Mucosa of stomach (tissue), 1 donor: ENCODE measurements at regions not wholly inside any gene's neighbourhood (a gene's known extent, or its start where the extent isn't known, plus 50 kb on each side); places are given as distances from the start of the nearest gene placed in this dataset.

Experiments
- H3K27me3 ChIP-seq: one replicate; pipeline ENCODE4 v1.7.0; 2013; ENCODE audit warnings: mild to moderate bottlenecking, low read length; ENCODE audit not compliant: control insufficient read depth, insufficient read depth
- H3K36me3 ChIP-seq: one replicate; pipeline ENCODE4 v1.7.0; 2013; ENCODE audit warnings: low read length; ENCODE audit not compliant: control insufficient read depth, insufficient read depth
- H3K4me1 ChIP-seq: one replicate; pipeline ENCODE4 v1.7.0; 2013; ENCODE audit warnings: mild to moderate bottlenecking, low read length; ENCODE audit not compliant: control insufficient read depth, insufficient read depth
- H3K4me3 ChIP-seq: one replicate; pipeline ENCODE4 v1.7.0; 2013; ENCODE audit warnings: low read length
- H3K9ac ChIP-seq: one replicate; pipeline ENCODE4 v1.7.0; 2013; ENCODE audit warnings: mild to moderate bottlenecking, low read length, moderate library complexity
- H3K9me3 ChIP-seq: one replicate; pipeline ENCODE4 v1.7.0; 2013; ENCODE audit warnings: mild to moderate bottlenecking, low read length, moderate library complexity; ENCODE audit not compliant: control insufficient read depth
- donor health status: Pancreatic carcinoma.

GRCh38 chr18:78418379-78418778 lies 561.2 kb upstream of the SALL3 start:
- Histone ChIP-seq H3K27me3 (no peaks in the 10 kb centered on the region), H3K9ac (no peak overlapping the region), H3K4me3 (no peak overlapping the region), H3K36me3 (no peaks in the 10 kb centered on the region), H3K9me3 (no peaks in the 10 kb centered on the region), H3K4me1 (no peaks in the 10 kb centered on the region)

- Histone ChIP-seq H3K4me3 (no peak overlapping the region), H3K9ac (no peak overlapping the region), H3K36me3 (no peaks in the 10 kb centered on the region)
These were observed 560.4 kb upstream of the SALL3 start for GRCh38 chr18:78419171-78419570.

DNA sequence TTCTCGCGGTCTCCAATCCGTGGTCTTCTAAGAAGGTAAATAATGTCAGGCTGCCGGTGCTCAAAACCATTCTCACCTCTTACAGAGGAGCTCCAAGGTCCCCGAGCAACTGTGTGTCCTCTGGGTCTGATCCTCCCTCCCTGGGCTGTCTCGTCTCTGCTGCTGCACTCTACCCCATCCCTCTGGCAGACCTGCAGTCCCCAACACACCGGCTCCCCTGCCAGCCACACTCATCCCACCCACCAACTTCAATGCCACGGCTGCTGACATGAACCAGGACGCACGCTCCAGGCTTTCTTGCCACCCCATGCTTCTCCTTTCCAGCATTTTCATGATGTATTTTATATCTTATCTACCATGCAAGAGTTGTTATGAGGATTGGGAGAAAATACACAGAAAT lies 559.5 kb upstream of the SALL3 start:
- H3K9me3 ChIP-seq = no peaks in the 10 kb centered on the region
- H3K9ac ChIP-seq = no peak overlapping the region
- H3K4me3 ChIP-seq = no peak overlapping the region
- no peaks in the 10 kb centered on the region for H3K4me1 ChIP-seq
- H3K36me3 ChIP-seq = no peaks in the 10 kb centered on the region
- no peaks in the 10 kb centered on the region for H3K27me3 ChIP-seq

More at GRCh38 chr18:78419171-78419570, 560.4 kb upstream of the SALL3 start:
- Histone ChIP-seq H3K4me1 (no peaks in the 10 kb centered on the region), H3K9me3 (no peaks in the 10 kb centered on the region), H3K27me3 (no peaks in the 10 kb centered on the region)

DNA sequence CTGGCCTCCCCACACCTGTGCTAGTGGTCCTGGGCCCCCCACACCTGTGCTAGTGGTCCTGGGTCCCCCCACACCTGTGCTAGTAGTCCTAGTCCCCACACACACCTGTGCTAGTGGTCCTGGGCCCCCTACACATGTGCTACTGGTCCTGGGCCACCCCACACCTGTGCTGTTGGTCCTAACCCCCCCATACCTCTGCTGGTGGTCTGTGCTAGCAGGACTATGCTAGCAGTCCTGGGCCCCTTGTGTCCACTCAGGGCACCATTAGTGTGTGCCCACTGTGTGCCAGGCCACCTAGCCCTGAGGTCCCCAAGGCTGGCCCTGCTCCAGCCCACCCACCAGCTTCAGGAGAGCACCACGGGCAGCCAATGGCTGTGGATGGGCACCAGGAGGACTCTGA lies 558.2 kb upstream of the SALL3 start:
- H3K4me3 ChIP-seq = no peak overlapping the region
- H3K9me3 ChIP-seq = no peaks in the 10 kb centered on the region
- no peak overlapping the region for H3K9ac ChIP-seq
- no peaks in the 10 kb centered on the region for H3K36me3 ChIP-seq
- no peaks in the 10 kb centered on the region for H3K4me1 ChIP-seq
- H3K27me3 ChIP-seq = no peaks in the 10 kb centered on the region

- Histone ChIP-seq H3K36me3 (no peaks in the 10 kb centered on the region), H3K4me1 (no peaks in the 10 kb centered on the region), H3K4me3 (no peak overlapping the region), H3K27me3 (no peaks in the 10 kb centered on the region), H3K9ac (no peak overlapping the region), H3K9me3 (no peaks in the 10 kb centered on the region)
These were observed 557.3 kb upstream of the SALL3 start for GRCh38 chr18:78422336-78422735.

DNA sequence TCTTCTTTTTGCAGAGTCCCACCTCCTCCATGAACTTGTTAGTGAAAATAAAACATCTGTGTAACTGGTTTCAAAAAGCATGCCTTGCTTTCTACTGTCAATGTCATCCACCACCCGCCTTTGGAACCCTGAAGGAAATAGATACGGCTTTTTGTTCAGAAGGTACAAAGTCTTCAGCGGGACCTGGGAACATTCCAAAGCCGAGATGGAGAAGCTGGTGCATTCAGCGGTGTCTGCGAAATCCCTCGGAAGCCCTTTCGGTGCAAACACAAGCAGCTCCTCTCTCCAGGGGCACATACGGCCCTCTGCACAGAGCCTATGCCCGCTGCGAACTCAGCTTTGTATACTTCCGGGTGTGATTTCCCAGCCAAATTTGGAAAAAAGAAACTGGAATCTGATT lies 555.8 kb upstream of the SALL3 start:
- H3K4me1 ChIP-seq = no peaks in the 10 kb centered on the region
- no peaks in the 10 kb centered on the region for H3K36me3 ChIP-seq
- no peaks in the 10 kb centered on the region for H3K9me3 ChIP-seq
- H3K27me3 ChIP-seq = no peaks in the 10 kb centered on the region
- no peak overlapping the region for H3K9ac ChIP-seq
- H3K4me3 ChIP-seq = no peak overlapping the region

DNA sequence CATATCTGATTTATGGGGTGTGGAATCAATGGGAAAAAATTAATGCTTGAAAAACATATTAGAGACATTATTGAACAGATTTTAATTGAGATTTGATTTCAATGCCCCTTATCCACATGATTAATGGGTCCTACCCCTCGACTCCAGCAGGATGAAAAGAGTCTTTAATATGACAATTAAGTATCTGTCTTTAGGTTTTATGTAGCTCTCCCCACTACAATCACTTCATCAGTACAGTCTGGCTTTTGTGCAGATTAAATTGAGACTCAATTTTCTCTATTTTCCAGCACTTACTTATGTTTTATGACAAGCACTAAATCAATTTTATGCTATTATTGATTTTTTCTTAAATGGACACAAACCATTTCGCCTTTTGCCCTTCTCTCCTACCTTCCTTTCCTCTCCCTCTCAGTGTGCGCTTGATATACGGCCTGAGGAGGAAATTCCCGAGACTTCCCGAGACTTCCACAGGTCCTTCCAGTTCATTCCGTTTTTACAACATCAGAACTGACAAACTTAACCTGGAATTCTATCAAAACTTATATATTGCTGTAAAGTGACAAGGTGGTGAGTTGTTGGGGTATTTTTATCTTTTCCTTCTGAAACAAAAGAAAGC lies 555.1 kb upstream of the SALL3 start:
- Histone ChIP-seq H3K36me3 (no peaks in the 10 kb centered on the region), H3K4me1 (no peaks in the 10 kb centered on the region), H3K9ac (no peak overlapping the region), H3K4me3 (no peak overlapping the region), H3K27me3 (no peaks in the 10 kb centered on the region), H3K9me3 (no peaks in the 10 kb centered on the region)

DNA sequence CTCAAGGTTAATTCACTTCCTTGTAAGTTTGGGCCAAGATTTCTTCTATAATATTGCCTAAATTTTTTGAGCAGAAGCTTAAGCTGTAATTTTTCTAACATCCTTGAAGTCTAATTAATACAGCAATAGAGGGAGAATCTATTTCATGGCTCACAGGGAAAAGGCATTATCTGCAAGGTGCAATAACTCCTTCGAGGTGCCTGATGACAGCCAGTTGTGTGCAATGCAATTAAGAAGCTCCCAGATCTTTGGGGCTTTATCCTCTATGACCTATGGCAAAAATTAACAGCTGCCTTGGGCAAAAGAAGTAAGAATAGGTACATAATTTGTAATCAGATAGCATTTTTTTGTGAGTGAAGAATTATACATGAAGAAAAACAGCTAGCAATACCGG lies 554.6 kb upstream of the SALL3 start:
- H3K9me3 ChIP-seq = no peaks in the 10 kb centered on the region
- H3K4me3 ChIP-seq = no peak overlapping the region
- H3K9ac ChIP-seq = no peak overlapping the region
- no peaks in the 10 kb centered on the region for H3K4me1 ChIP-seq
- no peaks in the 10 kb centered on the region for H3K27me3 ChIP-seq
- H3K36me3 ChIP-seq = no peaks in the 10 kb centered on the region

- Histone ChIP-seq H3K36me3 (no peaks in the 10 kb centered on the region), H3K9ac (no peak overlapping the region), H3K9me3 (no peaks in the 10 kb centered on the region), H3K27me3 (no peaks in the 10 kb centered on the region), H3K4me3 (no peak overlapping the region), H3K4me1 (no peaks in the 10 kb centered on the region)
These were observed 552.5 kb upstream of the SALL3 start for GRCh38 chr18:78427081-78427480.

GRCh38 chr18:78429127-78430108 lies 550.2 kb upstream of the SALL3 start:
- H3K27me3 ChIP-seq = no peaks in the 10 kb centered on the region
- no peak overlapping the region for H3K9ac ChIP-seq
- no peak overlapping the region for H3K4me3 ChIP-seq
- H3K4me1 ChIP-seq = no peaks in the 10 kb centered on the region
- H3K36me3 ChIP-seq = no peaks in the 10 kb centered on the region
- no peaks in the 10 kb centered on the region for H3K9me3 ChIP-seq

GRCh38 chr18:78430131-78430758 lies 549.4 kb upstream of the SALL3 start:
- Histone ChIP-seq H3K4me1 (no peaks in the 10 kb centered on the region), H3K9me3 (no peaks in the 10 kb centered on the region), H3K9ac (no peak overlapping the region), H3K36me3 (no peaks in the 10 kb centered on the region), H3K27me3 (no peaks in the 10 kb centered on the region), H3K4me3 (no peak overlapping the region)

GRCh38 chr18:78431606-78432005 lies 548.0 kb upstream of the SALL3 start:
- Histone ChIP-seq H3K4me1 (no peaks in the 10 kb centered on the region), H3K4me3 (no peak overlapping the region), H3K9me3 (no peaks in the 10 kb centered on the region), H3K36me3 (no peaks in the 10 kb centered on the region), H3K9ac (no peak overlapping the region), H3K27me3 (no peaks in the 10 kb centered on the region)
